ENCODE measurements at regions not wholly inside any gene's neighbourhood (a gene's known extent, or its start where the extent isn't known, plus 50 kb on each side); places are given as distances from the start of the nearest gene placed in this dataset.

- TF ChIP-seq POLR2AphosphoS5 (IDR thresholded peaks at IDR 0.05; ENCODE audit: borderline replicate concordance, low read depth, low read length) (no peak), EZH2 (IDR thresholded peaks at IDR 0.05) (no peak), FOXP2 (optimal IDR thresholded peaks at IDR 0.05; ENCODE audit: control extremely low read depth, extremely low read length, insufficient read depth) (no peak)
Measured at GRCh38 chr5:124507688-124508087, 238.8 kb downstream of the ZNF608 start.
